Medulla oblongata (tissue), 1 donor: ENCODE measurements at regions not wholly inside any gene's neighbourhood (a gene's known extent, or its start where the extent isn't known, plus 50 kb on each side); places are given as distances from the start of the nearest gene placed in this dataset.
A peak's percentile ranks its signal among the peaks of the same experiment; 100 is the strongest.

Experiments
- DNase-seq: peaks from one replicate; pipeline ENCODE4 v3.0.0-alpha.2; 2015; ENCODE audit errors: extremely low spot score

DNA sequence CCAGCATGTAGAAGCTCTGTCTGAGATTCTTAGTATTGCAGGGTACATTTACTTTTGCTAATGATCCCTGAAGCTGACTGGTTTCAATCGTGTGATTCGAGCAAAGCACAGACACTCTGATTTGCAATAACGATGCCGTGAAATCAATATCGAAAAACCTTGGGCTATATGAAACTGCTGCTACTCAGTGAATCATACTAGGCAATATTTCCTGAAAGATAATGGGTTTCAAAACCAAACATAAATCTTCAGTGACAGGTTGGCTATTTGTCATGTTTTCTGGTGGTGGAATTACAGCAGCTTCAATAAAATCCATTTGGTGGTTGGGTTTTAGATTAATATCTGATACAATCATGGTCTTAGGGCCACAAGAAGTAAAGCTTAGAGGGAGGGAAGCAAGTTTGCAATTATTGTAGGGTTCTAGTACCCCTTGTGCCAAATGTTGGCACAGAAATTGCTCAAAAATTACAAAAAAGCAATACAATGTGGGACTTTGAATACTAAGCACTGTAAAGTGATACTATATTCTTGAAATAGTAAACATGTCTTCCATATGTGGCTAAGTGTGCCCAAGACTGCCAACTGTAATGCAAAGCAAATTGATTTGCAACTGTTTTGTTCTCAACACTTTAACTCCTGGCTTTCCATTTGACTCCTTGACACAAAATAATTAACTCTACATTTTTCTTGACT, 112.4 kb upstream of the JAZF1 start:
- no peak for DNase-seq

GRCh38 chr7:28293527-28293835, 112.9 kb upstream of the JAZF1 start:
- DNase-seq, result no peak

GRCh38 chr7:28296571-28297483, 115.5 kb upstream of the CREB5 start:
- DNase-seq, result peak; percentile 25

- DNase-seq, result no peak
Observed at GRCh38 chr7:28297801-28298459, 114.4 kb upstream of the CREB5 start.

- peak; percentile 82 for DNase-seq
Observed at GRCh38 chr7:28298870-28299518, 113.3 kb upstream of the CREB5 start.

- no peak for DNase-seq
Observed at GRCh38 chr7:28299556-28299955, 112.8 kb upstream of the CREB5 start.

DNA sequence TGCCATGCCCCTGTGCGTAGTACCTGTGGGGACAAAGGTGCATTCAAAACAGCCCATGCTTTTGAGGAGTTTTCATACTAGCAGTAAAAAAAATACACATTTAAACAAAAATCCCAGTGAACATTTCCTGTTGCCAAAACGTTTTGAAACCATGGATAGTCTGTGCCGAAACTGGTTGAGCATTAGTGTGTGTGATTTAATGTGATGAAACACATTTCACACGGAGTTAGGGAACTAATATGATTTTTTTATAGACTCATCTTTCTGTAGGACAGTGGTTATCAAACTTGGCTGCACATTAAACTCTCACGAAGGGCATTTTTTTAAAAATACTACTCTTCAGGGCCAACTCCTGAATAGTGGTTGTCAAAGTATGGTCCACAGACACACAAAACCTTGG, 111.8 kb upstream of the CREB5 start:
- DNase-seq, result no peak

DNA sequence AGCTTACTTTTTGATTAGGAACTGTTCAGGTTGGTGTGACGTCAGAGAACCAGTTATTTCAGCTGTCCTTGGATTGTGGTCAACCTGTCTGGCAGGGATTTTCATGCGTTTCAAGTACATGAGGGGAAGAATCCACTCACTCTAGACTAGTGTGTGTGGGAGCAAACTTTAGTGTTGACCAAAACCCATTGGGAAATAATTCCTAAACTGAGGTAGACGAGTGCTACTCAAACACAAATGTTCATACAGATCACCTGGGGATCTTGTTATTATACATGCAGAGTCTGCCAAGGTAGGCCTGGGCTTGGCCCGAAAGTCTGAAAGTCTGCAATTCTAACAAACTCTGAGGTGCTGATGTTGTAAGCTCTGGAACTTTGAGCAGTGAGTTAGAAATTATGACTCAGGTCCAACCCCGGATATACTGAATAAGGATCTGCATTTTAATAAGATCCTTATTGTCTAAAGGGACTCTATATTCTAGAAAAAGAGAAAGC, 111.1 kb upstream of the CREB5 start:
- no peak for DNase-seq

- DNase-seq, result no peak
Observed at GRCh38 chr7:28304290-28304689, 108.0 kb upstream of the CREB5 start.

DNA sequence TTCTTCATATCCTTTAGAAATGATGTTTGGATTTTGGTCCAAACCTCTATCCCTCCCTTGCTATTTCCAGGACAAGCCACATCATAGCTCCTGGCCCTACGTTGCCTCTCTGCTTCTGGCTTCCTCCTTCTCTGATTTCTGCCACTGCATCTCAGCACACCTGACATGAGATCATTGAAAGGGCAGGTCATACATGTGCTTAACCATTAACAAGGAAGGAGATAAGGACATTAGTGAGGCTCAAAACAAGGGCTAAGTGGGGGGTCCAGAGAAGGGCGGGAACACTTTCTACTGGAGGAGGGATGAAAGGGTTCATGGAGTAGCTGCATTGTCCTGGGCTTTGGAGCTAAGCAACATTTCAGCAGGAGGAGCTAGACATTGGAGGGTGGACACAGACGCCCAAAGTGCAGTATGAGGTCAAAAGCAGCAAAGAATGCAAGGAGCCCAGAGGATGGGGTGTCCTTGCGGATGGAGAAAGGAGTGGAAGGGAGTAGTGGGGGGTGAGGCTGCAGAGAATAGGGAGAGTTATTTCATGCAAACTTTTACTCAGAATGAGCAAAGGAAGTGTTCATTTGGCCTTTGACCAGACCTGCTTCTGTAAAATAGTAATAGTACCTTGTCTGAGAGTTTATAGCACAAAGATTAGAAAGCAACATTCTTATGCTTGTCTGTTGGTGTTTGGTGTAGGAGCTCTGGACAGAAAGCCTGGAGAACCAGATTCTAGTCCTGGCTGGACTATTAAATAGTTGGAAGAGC, 102.4 kb upstream of the CREB5 start:
- DNase-seq, result no peak

DNA sequence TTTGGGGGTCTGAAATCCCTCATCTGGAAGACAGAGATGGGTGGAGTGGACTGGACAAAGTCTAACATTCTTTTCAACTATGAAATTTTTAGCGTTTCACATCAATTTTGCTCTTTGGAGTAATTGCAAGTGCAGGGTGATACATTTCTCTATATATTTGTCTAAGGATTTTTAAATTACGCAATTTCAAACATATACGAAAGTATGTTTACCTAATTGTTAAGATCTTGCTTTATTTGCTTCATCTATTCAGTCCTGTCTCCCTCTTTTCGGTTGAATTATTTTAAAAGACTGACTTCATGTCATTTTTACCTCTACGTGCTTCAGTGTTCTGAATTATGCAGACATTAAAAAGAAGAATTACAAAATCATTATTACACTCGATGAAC, 101.9 kb upstream of the CREB5 start:
- no peak for DNase-seq

DNA sequence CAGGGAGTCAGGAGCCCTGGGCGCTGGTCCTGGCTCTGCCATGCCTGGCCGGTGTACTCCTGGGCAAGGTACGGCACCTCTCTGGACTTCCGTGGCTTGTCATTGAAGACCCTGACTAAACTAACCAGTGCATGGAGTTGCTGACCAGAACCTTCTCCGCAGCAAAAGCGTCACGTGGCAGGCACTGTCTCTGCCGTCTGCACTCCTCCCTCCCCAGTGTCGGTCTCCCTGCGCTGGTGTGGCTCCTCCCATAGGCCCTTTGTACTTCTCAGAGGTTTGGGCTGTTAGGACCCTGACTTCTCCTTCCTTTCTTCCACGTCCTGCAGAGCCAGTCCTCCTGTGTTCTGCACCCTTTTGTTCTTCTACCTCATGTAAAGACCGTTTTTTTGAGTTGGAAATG, 100.6 kb upstream of the CREB5 start:
- no peak for DNase-seq

DNA sequence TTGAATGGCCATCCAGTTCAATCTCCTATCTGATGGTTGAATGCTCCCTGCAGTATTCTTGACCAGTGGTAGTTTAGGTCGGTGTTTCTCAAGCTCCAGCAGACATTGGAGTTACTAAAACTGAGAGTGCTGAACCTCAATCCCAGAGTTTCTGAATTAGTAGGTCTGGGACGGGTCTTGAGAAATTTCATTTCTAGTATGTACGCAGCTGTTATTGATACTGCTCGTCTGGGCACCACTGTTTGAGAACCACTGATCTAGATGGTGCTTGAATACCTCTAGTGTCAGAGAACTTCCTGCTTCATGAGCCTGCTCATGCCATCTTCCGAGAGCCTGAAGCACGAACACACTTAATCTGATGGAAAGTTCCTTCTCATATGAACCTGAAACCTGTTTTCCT, 99.4 kb upstream of the CREB5 start:
- no peak for DNase-seq

- no peak for DNase-seq
Observed at GRCh38 chr7:28314841-28315240, 97.5 kb upstream of the CREB5 start.

DNA sequence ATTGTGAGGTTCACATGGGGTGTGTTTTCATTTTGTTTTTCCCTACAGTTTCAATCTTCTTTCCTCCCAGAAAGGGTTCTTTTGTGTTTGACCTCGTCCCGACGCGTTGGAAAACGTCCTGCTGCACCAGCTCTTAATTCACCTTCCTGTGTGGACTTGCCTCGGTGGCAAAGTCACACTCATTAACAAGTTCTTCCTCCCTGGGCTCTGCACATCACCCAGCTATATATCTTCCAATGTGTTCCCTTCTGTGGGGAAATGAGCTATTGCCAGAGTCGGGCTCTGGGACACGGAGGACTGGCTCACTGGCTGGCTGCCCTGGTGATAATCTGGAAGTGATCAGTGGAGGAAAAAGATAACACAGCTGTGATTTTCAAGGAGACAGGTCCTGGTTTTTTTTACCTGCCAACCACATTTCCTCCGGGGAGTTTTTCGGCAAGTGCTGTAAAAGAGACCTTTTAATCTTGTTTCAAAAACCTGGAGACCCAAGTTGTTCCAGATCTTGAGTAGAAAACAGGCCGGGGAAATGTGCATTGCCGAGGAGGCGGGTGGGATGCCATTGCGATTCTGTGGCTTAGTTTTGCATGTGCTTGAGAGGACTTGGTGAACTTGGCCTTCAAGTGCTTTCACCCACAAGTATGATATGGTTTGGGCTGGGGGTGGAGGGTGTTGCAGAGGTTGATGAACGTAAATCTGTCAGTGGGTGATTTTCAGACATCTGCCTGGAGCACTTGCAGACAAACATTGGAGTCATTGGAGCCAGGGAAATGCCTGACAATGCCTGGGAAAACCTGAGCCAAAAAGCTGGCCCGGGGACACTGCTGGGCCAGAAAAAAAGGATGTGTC, 96.5 kb upstream of the CREB5 start:
- DNase-seq, result no peak

DNA sequence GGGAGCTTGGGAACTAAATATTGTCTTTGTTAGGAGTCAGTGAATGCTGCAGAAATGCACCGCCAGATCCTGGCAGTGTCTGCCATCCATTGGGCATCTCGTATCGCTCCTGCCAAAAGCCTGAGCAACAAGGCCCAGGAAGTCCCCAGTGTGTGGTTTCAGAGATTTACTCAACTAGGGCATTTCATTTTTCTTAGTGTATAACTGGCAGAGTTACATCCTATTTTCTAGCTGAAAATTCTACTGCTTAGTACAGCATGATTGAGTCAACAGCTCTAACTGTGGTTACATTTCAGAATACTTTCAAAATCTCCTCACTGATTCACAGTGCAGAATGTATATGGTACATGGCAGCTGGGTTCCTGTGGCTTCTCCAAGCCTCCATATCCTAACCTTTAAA, 95.8 kb upstream of the CREB5 start:
- DNase-seq, result no peak

DNA sequence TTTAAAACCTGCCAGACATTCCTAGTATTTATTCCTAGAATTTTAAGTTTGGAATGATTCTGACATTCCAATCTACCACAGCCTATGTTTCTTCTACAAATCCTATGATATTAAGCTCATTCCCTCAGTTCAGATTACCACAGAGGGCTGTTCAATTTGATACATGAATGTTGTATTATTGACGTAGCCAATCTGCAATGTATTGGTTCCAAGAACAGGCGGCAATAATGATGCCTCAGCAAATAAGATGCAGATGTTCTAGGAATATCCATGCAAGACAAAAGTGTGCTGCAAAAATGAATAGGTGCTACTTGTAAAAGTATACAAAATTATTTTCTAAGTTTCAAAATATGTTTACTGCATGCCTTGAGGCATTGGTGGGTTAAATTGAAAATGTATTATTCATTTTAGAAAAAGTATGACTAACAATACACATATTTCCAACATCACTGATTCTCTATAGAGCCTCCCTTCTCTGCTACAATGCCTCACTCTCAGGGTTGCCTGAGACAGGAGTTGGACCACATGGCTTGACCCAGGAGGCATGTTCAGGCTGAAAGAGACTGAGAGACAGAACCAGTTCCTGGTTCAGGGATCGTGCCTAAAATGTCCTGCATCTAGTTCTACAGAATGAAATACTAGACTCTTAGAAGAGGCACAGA, 94.1 kb upstream of the CREB5 start:
- no peak for DNase-seq

- DNase-seq, result no peak
Observed at GRCh38 chr7:28323833-28324232, 88.5 kb upstream of the CREB5 start.

DNA sequence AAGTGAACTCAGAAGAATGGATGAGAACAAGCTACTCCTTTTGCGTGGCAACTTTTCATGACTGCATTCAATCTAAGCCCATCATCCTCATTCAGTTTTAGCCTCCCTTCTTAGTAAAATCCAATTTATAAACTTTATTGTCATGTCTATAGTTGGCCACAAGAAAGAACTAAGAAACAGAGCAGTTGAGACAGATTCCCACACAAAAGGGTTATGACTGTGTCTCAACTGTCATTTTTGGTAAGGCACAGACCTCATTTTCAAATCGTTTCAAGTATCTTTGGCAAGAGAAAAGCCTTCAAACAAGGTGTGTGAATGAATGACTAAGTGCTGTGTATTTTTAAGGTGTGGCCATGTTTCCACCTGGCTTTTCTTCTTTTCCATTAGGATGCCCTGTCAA, 84.2 kb upstream of the CREB5 start:
- no peak for DNase-seq
